Neural progenitor cell (in vitro differentiated cells): ENCODE measurements at regions not wholly inside any gene's neighbourhood (a gene's known extent, or its start where the extent isn't known, plus 50 kb on each side); places are given as distances from the start of the nearest gene placed in this dataset.
"Not testable (repeated sequence)": the region's sequence is repeated elsewhere in the genome, so short reads cannot be mapped to it uniquely, and the experiment has no call there.

Source experiments
- DNase-seq: peaks from one replicate; pipeline ENCODE4 v3.0.0-alpha.2; 2016; ENCODE audit warnings: low spot score
- H2AFZ ChIP-seq: fragments of 200-600 bp; sonication (generic); replicated peaks from 2 replicates; pipeline ENCODE4 v1.6.1; 2016; ENCODE audit warnings: antibody characterized with exemption
- H3F3A ChIP-seq: fragments of 200-600 bp; sonication (generic); 2 replicates; pipeline ENCODE4 v1.6.1; 2016; ENCODE audit warnings: antibody characterized with exemption, low read depth
- H3K27ac ChIP-seq: fragments of 200-600 bp; sonication (generic); 2 replicates; pipeline ENCODE4 v1.5.1; 2016; ENCODE audit warnings: mild to moderate bottlenecking
- H3K27me3 ChIP-seq: fragments of 200-600 bp; sonication (generic); 2 replicates; pipeline ENCODE4 v1.6.1; 2016; ENCODE audit warnings: mild to moderate bottlenecking, moderate library complexity
- H3K36me3 ChIP-seq: fragments of 200-600 bp; sonication (generic); 2 replicates; pipeline ENCODE4 v1.5.1; 2016
- H3K4me1 ChIP-seq: fragments of 200-600 bp; sonication (generic); 2 replicates; pipeline ENCODE4 v1.6.1; 2016; ENCODE audit warnings: mixed run types
- H3K4me2 ChIP-seq: fragments of 200-600 bp; sonication (generic); 2 replicates; pipeline ENCODE4 v1.6.1; 2016
- H3K4me3 ChIP-seq: fragments of 200-600 bp; sonication (generic); 2 replicates; pipeline ENCODE4 v1.5.1; 2016
- H3K79me2 ChIP-seq: fragments of 200-600 bp; sonication (generic); 2 replicates; pipeline ENCODE4 v1.6.1; 2016; ENCODE audit warnings: low read depth
- H3K9ac ChIP-seq: fragments of 200-600 bp; sonication (generic); 2 replicates; pipeline ENCODE4 v1.6.1; 2016
- H3K9me3 ChIP-seq: fragments of 200-600 bp; sonication (generic); 2 replicates; pipeline ENCODE4 v1.5.1; 2016; ENCODE audit warnings: low read depth
- H4K20me1 ChIP-seq: fragments of 200-600 bp; sonication (generic); 2 replicates; pipeline ENCODE4 v1.6.1; 2016; ENCODE audit warnings: low read depth
- H3K27ac Mint-ChIP-seq: 3 replicates; pipeline ENCODE4 v1.8.0; 2021; ENCODE audit warnings: mixed read lengths
- H3K27me3 Mint-ChIP-seq: 2 replicates; pipeline ENCODE4 v1.8.0; 2022; ENCODE audit warnings: low read depth, mild to moderate bottlenecking, inconsistent platforms, moderate library complexity, mixed read lengths; ENCODE audit not compliant: insufficient read depth
- H3K36me3 Mint-ChIP-seq: 3 replicates; pipeline ENCODE4 v1.8.0; 2021; ENCODE audit warnings: mixed read lengths
- H3K4me1 Mint-ChIP-seq: 3 replicates; pipeline ENCODE4 v1.8.0; 2021; ENCODE audit warnings: mixed read lengths
- H3K4me3 Mint-ChIP-seq: 3 replicates; pipeline ENCODE4 v1.8.0; 2021; ENCODE audit warnings: mild to moderate bottlenecking, moderate library complexity, mixed read lengths
- H3K9me3 Mint-ChIP-seq: 3 replicates; pipeline ENCODE4 v1.8.0; 2020; ENCODE audit warnings: mixed read lengths
- EZH2 ChIP-seq: fragments of 200-600 bp; sonication (generic); IDR thresholded peaks from 2 replicates; pipeline ENCODE4 v1.6.1; 2017; ENCODE audit warnings: antibody characterized with exemption, mild to moderate bottlenecking, moderate library complexity
- EZH2phosphoT487 ChIP-seq: fragments of 200-600 bp; sonication (generic); IDR thresholded peaks from 2 replicates; pipeline ENCODE4 v1.6.1; 2017; ENCODE audit warnings: antibody characterized with exemption
- TF ChIP-seq, protein P1 (sequence below): fragments of 200-600 bp; sonication (generic); IDR thresholded peaks from 2 replicates; pipeline ENCODE4 v1.5.1; 2017; ENCODE audit warnings: antibody characterized with exemption, mild to moderate bottlenecking

DNA sequence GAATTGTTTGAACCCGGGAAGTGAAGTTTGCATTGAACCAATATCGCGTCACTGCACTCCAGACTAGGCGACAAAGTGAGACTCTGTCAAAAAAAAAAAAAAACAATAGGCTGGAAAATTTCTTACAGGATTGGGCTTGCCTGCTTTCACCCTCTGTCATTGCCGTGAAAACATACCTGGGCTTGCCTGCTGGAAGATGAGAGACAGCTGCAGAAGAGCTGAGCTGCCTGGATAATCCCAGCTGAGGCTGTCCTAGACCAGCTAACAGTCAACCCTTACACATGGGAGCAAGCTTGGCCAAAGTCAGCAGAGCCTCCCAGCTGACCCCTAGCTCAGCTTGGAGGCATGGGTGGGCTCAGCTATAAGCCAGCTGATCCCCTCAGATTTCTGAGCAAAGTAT, 306.2 kb downstream of the CCSER2 start:
- H3K4me1 ChIP-seq, result peaks cover 11% of the 10 kb centered on the region
- no peak for DNase-seq
- H3K27me3 Mint-ChIP-seq, result no peaks in the 10 kb centered on the region

GRCh38 chr10:84650628-84651027, 322.2 kb downstream of the CCSER2 start:
- H3K27me3 ChIP-seq, H3K4me2 ChIP-seq, H3K27ac Mint-ChIP-seq, H3K27me3 Mint-ChIP-seq, H3K4me3 ChIP-seq, H3K27ac ChIP-seq, H3K9ac ChIP-seq, H3K79me2 ChIP-seq, H3F3A ChIP-seq, H3K9me3 ChIP-seq, H3K36me3 Mint-ChIP-seq, H3K4me1 Mint-ChIP-seq, H2AFZ ChIP-seq, H3K36me3 ChIP-seq, H3K4me1 ChIP-seq, H4K20me1 ChIP-seq, DNase-seq, H3K9me3 Mint-ChIP-seq, H3K4me3 Mint-ChIP-seq: not testable (repeated sequence)

More for the DNA sequence above, 306.2 kb downstream of the CCSER2 start:
- H3K79me2 ChIP-seq, result no peaks in the 10 kb centered on the region
- H2AFZ ChIP-seq, result no peak overlapping the region
- Mint-ChIP-seq H3K36me3 (no peaks in the 10 kb centered on the region), H3K27ac (no peak overlapping the region), H3K9me3 (peaks cover 8% of the 10 kb centered on the region), H3K4me1 (no peaks in the 10 kb centered on the region), H3K4me3 (no peak overlapping the region)
- H3K27me3 ChIP-seq, result no peaks in the 10 kb centered on the region
- TF ChIP-seq, protein P1, sequence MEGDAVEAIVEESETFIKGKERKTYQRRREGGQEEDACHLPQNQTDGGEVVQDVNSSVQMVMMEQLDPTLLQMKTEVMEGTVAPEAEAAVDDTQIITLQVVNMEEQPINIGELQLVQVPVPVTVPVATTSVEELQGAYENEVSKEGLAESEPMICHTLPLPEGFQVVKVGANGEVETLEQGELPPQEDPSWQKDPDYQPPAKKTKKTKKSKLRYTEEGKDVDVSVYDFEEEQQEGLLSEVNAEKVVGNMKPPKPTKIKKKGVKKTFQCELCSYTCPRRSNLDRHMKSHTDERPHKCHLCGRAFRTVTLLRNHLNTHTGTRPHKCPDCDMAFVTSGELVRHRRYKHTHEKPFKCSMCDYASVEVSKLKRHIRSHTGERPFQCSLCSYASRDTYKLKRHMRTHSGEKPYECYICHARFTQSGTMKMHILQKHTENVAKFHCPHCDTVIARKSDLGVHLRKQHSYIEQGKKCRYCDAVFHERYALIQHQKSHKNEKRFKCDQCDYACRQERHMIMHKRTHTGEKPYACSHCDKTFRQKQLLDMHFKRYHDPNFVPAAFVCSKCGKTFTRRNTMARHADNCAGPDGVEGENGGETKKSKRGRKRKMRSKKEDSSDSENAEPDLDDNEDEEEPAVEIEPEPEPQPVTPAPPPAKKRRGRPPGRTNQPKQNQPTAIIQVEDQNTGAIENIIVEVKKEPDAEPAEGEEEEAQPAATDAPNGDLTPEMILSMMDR, result no peak
- TF ChIP-seq EZH2 (no peak), EZH2phosphoT487 (no peak)
- H3K9ac ChIP-seq, result no peak overlapping the region
- peaks cover 7% of the 10 kb centered on the region for H3F3A ChIP-seq
- H3K36me3 ChIP-seq, result no peaks in the 10 kb centered on the region
- no peaks in the 10 kb centered on the region for H4K20me1 ChIP-seq
- no peak overlapping the region for H3K4me2 ChIP-seq
- H3K27ac ChIP-seq, result no peak overlapping the region
- no peak overlapping the region for H3K4me3 ChIP-seq
- H3K9me3 ChIP-seq, result no peaks in the 10 kb centered on the region

GRCh38 chr10:84654671-84655070, 326.3 kb downstream of the CCSER2 start:
- Mint-ChIP-seq H3K9me3 (no peaks in the 10 kb centered on the region), H3K27me3 (no peaks in the 10 kb centered on the region), H3K27ac (no peak overlapping the region), H3K4me3 (no peak overlapping the region), H3K36me3 (no peaks in the 10 kb centered on the region), H3K4me1 (peaks cover 2% of the 10 kb centered on the region)
- H3K4me3 ChIP-seq, result no peak overlapping the region
- no peaks in the 10 kb centered on the region for H3F3A ChIP-seq
- H4K20me1 ChIP-seq, result no peaks in the 10 kb centered on the region
- DNase-seq, result no peak
- no peak overlapping the region for H3K9ac ChIP-seq
- no peak overlapping the region for H3K27ac ChIP-seq
- TF ChIP-seq, protein P1, result no peak
- TF ChIP-seq EZH2 (no peak), EZH2phosphoT487 (no peak)
- no peaks in the 10 kb centered on the region for H3K9me3 ChIP-seq
- H3K4me2 ChIP-seq, result no peak overlapping the region
- H3K4me1 ChIP-seq, result peaks cover 3% of the 10 kb centered on the region
- no peaks in the 10 kb centered on the region for H3K27me3 ChIP-seq
- no peak overlapping the region for H2AFZ ChIP-seq
- H3K36me3 ChIP-seq, result no peaks in the 10 kb centered on the region
- no peaks in the 10 kb centered on the region for H3K79me2 ChIP-seq

DNA sequence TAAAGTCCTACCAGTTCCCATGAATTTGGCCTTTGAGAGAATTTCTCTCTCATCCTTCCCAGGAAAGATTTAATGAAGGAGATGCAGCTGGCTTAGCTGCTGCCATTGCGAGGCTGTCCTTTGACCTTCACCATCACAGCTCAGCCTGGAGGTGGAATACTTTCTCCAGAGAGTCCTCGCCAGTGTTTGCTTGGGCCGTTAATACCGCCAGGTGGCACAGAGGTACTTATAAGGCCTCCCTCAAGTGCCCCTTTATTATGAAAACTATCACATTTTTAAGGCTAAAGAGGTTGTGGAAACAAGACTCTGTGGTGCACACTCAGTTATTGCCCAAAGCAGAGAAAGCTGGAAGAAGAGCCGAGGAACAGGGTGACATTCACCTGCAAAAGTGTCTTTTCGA, 330.6 kb downstream of the CCSER2 start:
- Histone ChIP-seq H3F3A (peaks cover 4% of the 10 kb centered on the region), H3K36me3 (no peaks in the 10 kb centered on the region), H2AFZ (no peak overlapping the region), H3K27ac (no peak overlapping the region), H3K79me2 (no peaks in the 10 kb centered on the region), H3K27me3 (no peaks in the 10 kb centered on the region), H3K9me3 (no peaks in the 10 kb centered on the region), H3K9ac (no peak overlapping the region), H3K4me1 (peaks cover 13% of the 10 kb centered on the region), H4K20me1 (no peaks in the 10 kb centered on the region), H3K4me3 (no peak overlapping the region), H3K4me2 (no peak overlapping the region)
- no peak for TF ChIP-seq EZH2
- TF ChIP-seq EZH2phosphoT487, result no peak
- TF ChIP-seq, protein P1, result no peak
- Mint-ChIP-seq H3K36me3 (no peaks in the 10 kb centered on the region), H3K27ac (no peak overlapping the region), H3K27me3 (no peaks in the 10 kb centered on the region), H3K4me3 (no peak overlapping the region), H3K9me3 (no peaks in the 10 kb centered on the region), H3K4me1 (peaks cover 11% of the 10 kb centered on the region)
- DNase-seq, result no peak
